GM23338 (cell line): ENCODE measurements at regions not wholly inside any gene's neighbourhood (a gene's known extent, or its start where the extent isn't known, plus 50 kb on each side); places are given as distances from the start of the nearest gene placed in this dataset.

Source experiments
- ATAC-seq: fragments of 200-7000 bp; cut with Tn5 transposase; 3 replicates; pipeline ENCODE4 v1.9.1; 2020
- DNase-seq: peaks from one replicate; pipeline ENCODE4 v3.0.0-alpha.2; 2015; ENCODE audit warnings: low spot score
- H2AFZ ChIP-seq: fragments of 200-600 bp; sonication (generic); 2 replicates; pipeline ENCODE4 v1.8.0; 2016; ENCODE audit warnings: antibody characterized with exemption, mild to moderate bottlenecking, moderate library complexity
- H3F3A ChIP-seq: fragments of 200-600 bp; sonication (generic); replicated peaks from 2 replicates; pipeline ENCODE4 v1.8.0; 2017; ENCODE audit warnings: antibody characterized with exemption, mixed run types, low read depth
- H3K27ac ChIP-seq: fragments of 200-600 bp; sonication (generic); 2 replicates; pipeline ENCODE4 v1.6.1; 2016; ENCODE audit warnings: low read depth
- H3K27me3 ChIP-seq: fragments of 200-600 bp; sonication (generic); 2 replicates; pipeline ENCODE4 v1.8.0; 2016; ENCODE audit warnings: mild to moderate bottlenecking, mixed run types, moderate library complexity; ENCODE audit not compliant: insufficient read depth
- H3K36me3 ChIP-seq: fragments of 200-600 bp; sonication (generic); 2 replicates; pipeline ENCODE4 v1.8.0; 2016; ENCODE audit warnings: mild to moderate bottlenecking; ENCODE audit not compliant: insufficient read depth
- H3K4me1 ChIP-seq: fragments of 200-600 bp; sonication (generic); 2 replicates; pipeline ENCODE4 v1.8.0; 2016; ENCODE audit warnings: mild to moderate bottlenecking, moderate library complexity; ENCODE audit not compliant: insufficient read depth
- H3K4me2 ChIP-seq: fragments of 200-600 bp; sonication (generic); 2 replicates; pipeline ENCODE4 v1.7.1; 2017; ENCODE audit warnings: mixed run types
- H3K4me3 ChIP-seq: fragments of 200-600 bp; sonication (generic); 2 replicates; pipeline ENCODE4 v1.6.1; 2016; ENCODE audit warnings: mixed run types
- H3K79me2 ChIP-seq: fragments of 200-600 bp; sonication (generic); replicated peaks from 2 replicates; pipeline ENCODE4 v1.8.0; 2017; ENCODE audit warnings: mild to moderate bottlenecking; ENCODE audit not compliant: insufficient read depth
- H3K9me2 ChIP-seq: fragments of 200-600 bp; sonication (generic); 2 replicates; pipeline ENCODE4 v1.8.0; 2017; ENCODE audit not compliant: insufficient read depth
- H4K20me1 ChIP-seq: fragments of 200-600 bp; sonication (generic); replicated peaks from 2 replicates; pipeline ENCODE4 v1.8.0; 2017; ENCODE audit warnings: mild to moderate bottlenecking; ENCODE audit not compliant: insufficient read depth
- H3K27ac Mint-ChIP-seq: 2 replicates; pipeline ENCODE4 v1.8.0; 2020; ENCODE audit warnings: inconsistent platforms, mild to moderate bottlenecking, moderate library complexity, mixed read lengths
- H3K27me3 Mint-ChIP-seq: 3 replicates; pipeline ENCODE4 v1.8.0; 2022; ENCODE audit warnings: low read depth, mild to moderate bottlenecking, moderate library complexity, mixed read lengths, inconsistent platforms; ENCODE audit not compliant: insufficient read depth, poor library complexity
- H3K36me3 Mint-ChIP-seq: 3 replicates; pipeline ENCODE4 v1.8.0; 2021; ENCODE audit warnings: low read depth, mild to moderate bottlenecking, inconsistent platforms, moderate library complexity, mixed read lengths
- H3K4me1 Mint-ChIP-seq: 3 replicates; pipeline ENCODE4 v1.8.0; 2020; ENCODE audit warnings: mild to moderate bottlenecking, inconsistent platforms, mixed read lengths
- H3K4me3 Mint-ChIP-seq: 3 replicates; pipeline ENCODE4 v1.8.0; 2021; ENCODE audit warnings: moderate library complexity, mild to moderate bottlenecking, inconsistent platforms, mixed read lengths
- H3K9me3 Mint-ChIP-seq: 3 replicates; pipeline ENCODE4 v1.8.0; 2020; ENCODE audit warnings: moderate library complexity, mild to moderate bottlenecking, inconsistent platforms, mixed read lengths
- CREB1 ChIP-seq: fragments of 250-450 bp; sonication (Bioruptor Pico); IDR thresholded peaks from 2 replicates; pipeline ENCODE4 v1.5.0; 2020; ENCODE audit warnings: low read depth, mild to moderate bottlenecking, moderate library complexity
- CTCF ChIP-seq, 2 experiments: fragments of 200-600 bp in 1 of 2; sonication (generic) in 1 of 2; conservative IDR thresholded peaks; 2 replicates each; pipeline versions ENCODE4 v1.5.1 to v1.6.1; 2016 to 2017; ENCODE audit warnings: antibody characterized with exemption in 2 of 2, low read depth in 2 of 2, mild to moderate bottlenecking in 2 of 2, moderate library complexity in 1 of 2
- ETS1 ChIP-seq: IDR thresholded peaks from 2 replicates; pipeline ENCODE4 v1.6.1; 2016; ENCODE audit warnings: antibody characterized with exemption
- EZH2 ChIP-seq: fragments of 200-600 bp; sonication (generic); IDR thresholded peaks from one replicate; pipeline ENCODE4 v1.8.0; 2017; ENCODE audit warnings: antibody characterized with exemption, mild to moderate bottlenecking, low read depth; ENCODE audit not compliant: unreplicated experiment
- EZH2phosphoT487 ChIP-seq: fragments of 200-600 bp; sonication (generic); IDR thresholded peaks from one replicate; pipeline ENCODE4 v1.8.1; 2018; ENCODE audit warnings: antibody characterized with exemption; ENCODE audit not compliant: unreplicated experiment
- JUNB ChIP-seq: IDR thresholded peaks from one replicate; pipeline ENCODE4 v1.6.1; 2016; ENCODE audit warnings: antibody characterized with exemption; ENCODE audit not compliant: unreplicated experiment
- NANOG ChIP-seq: IDR thresholded peaks from 2 replicates; pipeline ENCODE4 v1.6.1; 2016; ENCODE audit warnings: antibody characterized with exemption, borderline replicate concordance
- POLR2AphosphoS5 ChIP-seq: IDR thresholded peaks from 2 replicates; pipeline ENCODE4 v1.6.1; 2016; ENCODE audit warnings: antibody characterized with exemption, low read depth
- REST ChIP-seq: IDR thresholded peaks from one replicate; pipeline ENCODE4 v1.6.1; 2018; ENCODE audit warnings: antibody characterized with exemption; ENCODE audit not compliant: unreplicated experiment
- STAT1 ChIP-seq: IDR thresholded peaks from one replicate; pipeline ENCODE4 v1.6.1; 2016; ENCODE audit warnings: antibody characterized with exemption; ENCODE audit not compliant: unreplicated experiment
- ZNF114 ChIP-seq: fragments of 250-450 bp; sonication (Bioruptor Pico); IDR thresholded peaks from 2 replicates; pipeline ENCODE4 v1.5.0; 2020; ENCODE audit warnings: mild to moderate bottlenecking, moderate library complexity
- ZNF331 ChIP-seq: fragments of 250-450 bp; sonication (Bioruptor Pico); IDR thresholded peaks from 2 replicates; pipeline ENCODE4 v1.5.0; 2020; ENCODE audit warnings: low read depth, mild to moderate bottlenecking, moderate library complexity
- ZNF462 ChIP-seq: fragments of 250-450 bp; sonication (Bioruptor Pico); IDR thresholded peaks from 2 replicates; pipeline ENCODE4 v1.5.0; 2020; ENCODE audit warnings: mild to moderate bottlenecking, moderate library complexity

- TF ChIP-seq ZNF462 (CRISPR knock-in tag) = no peak
- TF ChIP-seq NANOG = no peak
- TF ChIP-seq REST = no peak
- TF ChIP-seq ZNF114 = no peak
- no peak for TF ChIP-seq STAT1
- TF ChIP-seq CREB1 (CRISPR knock-in tag) = no peak
- TF ChIP-seq ZNF331 = no peak
- no peak for TF ChIP-seq POLR2AphosphoS5
- no peak for TF ChIP-seq JUNB
- no peak for TF ChIP-seq CTCF (conservative IDR thresholded peaks at IDR 0.05; ENCODE audit: low read depth in 2 of 2)
- no peak for TF ChIP-seq EZH2
- no peak for TF ChIP-seq EZH2phosphoT487
- TF ChIP-seq ETS1 = no peak
- H3K79me2 ChIP-seq = no peaks in the 10 kb centered on the region
- H3K4me1 ChIP-seq = no peaks in the 10 kb centered on the region
- H3K4me3 ChIP-seq = no peak overlapping the region
- Mint-ChIP-seq H3K27me3 (peaks cover 4% of the 10 kb centered on the region), H3K36me3 (peaks cover 31% of the 10 kb centered on the region), H3K4me1 (no peaks in the 10 kb centered on the region), H3K4me3 (no peak overlapping the region), H3K9me3 (peaks cover 37% of the 10 kb centered on the region), H3K27ac (no peak overlapping the region)
- H3F3A ChIP-seq = no peaks in the 10 kb centered on the region
- H3K9me2 ChIP-seq = peaks cover 13% of the 10 kb centered on the region
- no peak overlapping the region for H3K4me2 ChIP-seq
- H3K36me3 ChIP-seq = peaks cover 4% of the 10 kb centered on the region; the same call in 1 of the 2 replicates
- DNase-seq (no peak), ATAC-seq (no peak)
- H2AFZ ChIP-seq = no peak overlapping the region
- no peak overlapping the region for H3K27ac ChIP-seq
- H3K27me3 ChIP-seq = no peaks in the 10 kb centered on the region
- no peaks in the 10 kb centered on the region for H4K20me1 ChIP-seq
These were observed 325.5 kb downstream of the EN1 start for GRCh38 chr2:118521960-118522359.
